ENCODE measurements at regions not wholly inside any gene's neighbourhood (a gene's known extent, or its start where the extent isn't known, plus 50 kb on each side); places are given as distances from the start of the nearest gene placed in this dataset.

- TF ChIP-seq POLR2AphosphoS5 (IDR thresholded peaks at IDR 0.05; ENCODE audit: low read length) = no peak
- no peak for TF ChIP-seq RELA (IDR thresholded peaks at IDR 0.05; ENCODE audit: borderline replicate concordance, partially characterized antibody)
- no peak for TF ChIP-seq EP300 (IDR thresholded peaks at IDR 0.05; ENCODE audit: borderline replicate concordance in 1 of 2, control insufficient read depth in 1 of 2, low read depth in 2 of 2, low read length in 2 of 2)
- no peak for TF ChIP-seq CREB1 (IDR thresholded peaks at IDR 0.05; ENCODE audit: low read depth)
- TF ChIP-seq CTCF (IDR thresholded peaks at IDR 0.05 in 2 of 3, conservative IDR thresholded peaks at IDR 0.05 in 1 of 3; ENCODE audit: control insufficient read depth in 2 of 3, extremely low read depth in 1 of 3, insufficient read depth in 1 of 3, low read depth in 3 of 3, low read length in 3 of 3) = no peak
- TF ChIP-seq ZBED1 (IDR thresholded peaks at IDR 0.05; ENCODE audit: borderline replicate concordance) = no peak
- no peak for TF ChIP-seq CREM (IDR thresholded peaks at IDR 0.05; ENCODE audit: low read depth)
- TF ChIP-seq ZNF384 (IDR thresholded peaks at IDR 0.05; ENCODE audit: borderline replicate concordance, low read depth, low read length) = no peak
- TF ChIP-seq FOXM1 (IDR thresholded peaks at IDR 0.05; ENCODE audit: low read depth, low read length) = no peak
- no peak for TF ChIP-seq NKRF (conservative IDR thresholded peaks at IDR 0.05)
- TF ChIP-seq MAX (IDR thresholded peaks at IDR 0.05; ENCODE audit: low read depth, low read length) = no peak
Measured at GRCh38 chr15:60213377-60214000, 184.3 kb downstream of the ANXA2 start.

All from GM12878 (cell line).